ENCODE measurements at regions not wholly inside any gene's neighbourhood (a gene's known extent, or its start where the extent isn't known, plus 50 kb on each side); places are given as distances from the start of the nearest gene placed in this dataset.

- no peak for FAIRE-seq
Measured at GRCh38 chr10:21196822-21197395, 299.8 kb upstream of the NEBL start.

DNA sequence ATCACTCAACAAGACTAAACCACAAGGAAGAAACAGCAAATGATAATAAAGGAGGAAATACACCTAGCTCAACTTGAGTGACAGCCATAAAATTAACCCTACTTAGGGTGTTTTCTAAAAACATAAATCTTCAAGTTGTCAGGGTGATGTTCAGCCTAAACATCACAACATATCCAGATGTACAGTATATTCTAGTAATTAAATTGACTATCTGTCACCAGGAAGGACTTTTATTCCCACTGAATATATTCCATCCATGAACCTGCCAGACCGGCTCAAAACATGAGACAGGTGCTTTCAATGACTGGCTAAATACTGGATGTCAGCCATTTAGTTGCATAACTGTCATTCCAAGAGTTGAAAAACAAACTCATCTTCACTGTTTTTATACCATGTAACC, 298.1 kb upstream of the NEBL start:
- FAIRE-seq, result no peak

- no peak for FAIRE-seq
Measured at GRCh38 chr10:21194510-21194993, 297.4 kb upstream of the NEBL start.

GRCh38 chr10:21193196-21193595, 296.1 kb upstream of the NEBL start:
- FAIRE-seq, result no peak

DNA sequence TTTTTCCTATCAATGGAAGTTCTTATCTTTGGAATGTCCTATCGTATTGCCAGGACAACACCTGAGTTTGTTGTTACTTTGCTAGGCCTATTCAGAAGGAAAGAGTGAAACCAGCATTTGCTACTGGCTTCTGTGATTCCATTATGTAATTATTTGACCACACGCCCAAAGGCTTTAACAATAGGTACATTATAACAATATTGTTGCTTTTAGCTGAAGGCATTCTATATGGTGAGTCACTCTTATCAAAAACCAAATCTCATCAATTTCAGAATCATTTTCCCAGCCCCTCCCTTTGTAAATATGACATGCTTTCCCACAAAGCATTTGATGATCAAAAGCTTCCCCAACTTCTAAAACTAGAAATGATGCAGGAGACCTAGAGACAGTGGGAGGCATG, 294.4 kb upstream of the NEBL start:
- FAIRE-seq, result no peak

DNA sequence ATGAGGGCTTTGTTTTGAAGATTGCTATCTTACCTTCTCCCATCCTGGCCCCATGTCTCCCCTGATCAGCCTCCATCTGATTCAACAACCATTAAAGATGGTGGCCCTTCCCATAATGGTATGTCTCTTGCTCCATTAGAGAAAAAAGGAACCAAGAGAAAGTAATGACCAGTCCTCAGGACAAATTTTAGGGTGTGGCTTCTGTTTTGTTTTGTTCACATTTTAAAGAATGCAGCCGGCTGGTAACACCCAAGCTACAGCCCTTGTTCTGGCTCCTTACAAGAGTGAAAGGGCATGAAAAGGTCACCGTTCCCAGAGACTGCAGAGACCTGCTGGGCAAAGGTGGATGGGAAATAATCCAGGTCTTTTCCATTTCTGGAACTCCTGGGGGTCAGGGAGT, 287.9 kb upstream of the NEBL start:
- FAIRE-seq, result no peak

DNA sequence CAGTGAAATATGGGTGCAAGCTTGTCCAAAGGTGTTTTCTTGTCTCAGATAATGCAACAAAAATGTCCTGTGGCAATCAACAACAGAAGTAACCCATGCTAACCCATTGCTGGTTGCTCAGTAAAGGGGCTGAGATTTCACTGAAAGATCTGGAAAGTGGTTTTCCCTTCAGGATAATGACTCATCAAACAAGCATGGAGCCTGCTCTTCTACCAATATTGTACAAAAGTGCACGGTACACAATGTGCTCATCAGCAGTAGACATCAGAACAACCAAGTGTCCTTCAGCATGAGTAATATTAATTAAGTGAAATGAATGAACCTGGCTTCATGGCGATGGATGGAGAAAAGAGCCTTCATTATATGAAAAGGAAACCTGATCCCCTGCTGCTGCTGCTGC, 287.1 kb upstream of the NEBL start:
- no peak for FAIRE-seq

DNA sequence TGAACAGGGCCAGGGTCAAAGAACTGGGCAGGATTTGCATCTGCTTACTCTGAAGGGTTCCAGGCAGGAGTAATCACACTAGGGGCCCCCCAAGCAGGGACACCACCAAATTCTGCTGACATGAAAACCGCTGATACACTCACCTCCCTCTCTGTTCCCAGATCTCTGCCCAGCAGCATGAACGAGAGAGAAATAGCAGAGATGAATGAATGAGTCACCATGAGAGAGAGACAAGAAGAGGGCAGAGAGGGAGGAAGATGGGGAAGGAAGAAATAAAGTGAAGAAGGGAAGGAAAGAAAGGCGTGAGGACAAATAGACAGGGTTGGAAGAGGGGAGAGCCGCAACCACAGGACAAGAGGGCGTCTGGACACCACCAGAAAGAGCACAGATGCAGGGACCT, 285.9 kb upstream of the NEBL start:
- no peak for FAIRE-seq

DNA sequence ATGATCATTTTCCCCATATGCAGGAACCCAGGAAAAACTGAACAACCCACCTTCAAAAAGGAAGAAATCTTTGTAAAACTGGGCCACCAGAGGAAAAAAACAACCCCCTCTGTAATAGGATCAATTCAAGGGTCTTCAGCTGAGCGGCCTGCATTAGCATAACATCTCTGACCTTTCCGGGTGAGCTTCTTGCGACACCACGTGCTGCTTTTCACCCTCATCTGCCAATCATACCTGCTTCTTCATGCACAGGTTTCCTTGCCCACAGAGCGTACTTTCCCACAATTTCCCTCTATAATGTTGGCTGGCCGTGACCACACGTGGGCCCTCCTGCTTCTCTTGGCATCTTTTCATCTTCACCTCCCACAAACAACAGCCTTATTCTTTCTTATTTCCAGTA, 284.3 kb upstream of the NEBL start:
- FAIRE-seq, result no peak

DNA sequence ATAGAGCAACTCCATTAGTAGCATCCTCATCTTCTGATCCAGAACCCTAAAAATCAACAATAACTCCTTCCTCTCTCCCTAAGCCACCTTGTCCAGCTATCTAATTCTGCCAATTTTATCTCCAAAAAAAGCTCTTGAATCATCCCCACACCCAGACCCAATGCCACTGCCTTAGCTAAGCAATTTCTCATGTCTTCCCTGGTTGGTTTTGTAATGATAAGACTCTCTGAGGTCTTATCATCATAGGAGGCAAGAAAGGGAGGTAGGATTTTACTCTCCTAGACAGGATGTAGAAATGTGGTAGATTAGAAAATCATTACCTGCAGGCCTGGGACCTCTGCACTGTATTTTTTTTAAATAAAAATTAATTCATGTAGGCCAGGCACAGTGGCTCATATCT, 283.5 kb upstream of the NEBL start:
- no peak for FAIRE-seq

- FAIRE-seq, result no peak
Measured at GRCh38 chr10:21176934-21177480, 279.9 kb upstream of the NEBL start.

- FAIRE-seq, result no peak
Measured at GRCh38 chr10:21175797-21176196, 278.7 kb upstream of the NEBL start.

GRCh38 chr10:21174715-21175495, 277.8 kb upstream of the NEBL start:
- FAIRE-seq, result no peak

- FAIRE-seq, result no peak
Measured at GRCh38 chr10:21173802-21174714, 276.9 kb upstream of the NEBL start.

- FAIRE-seq, result no peak
Measured at GRCh38 chr10:21172930-21173801, 276.1 kb upstream of the NEBL start.

DNA sequence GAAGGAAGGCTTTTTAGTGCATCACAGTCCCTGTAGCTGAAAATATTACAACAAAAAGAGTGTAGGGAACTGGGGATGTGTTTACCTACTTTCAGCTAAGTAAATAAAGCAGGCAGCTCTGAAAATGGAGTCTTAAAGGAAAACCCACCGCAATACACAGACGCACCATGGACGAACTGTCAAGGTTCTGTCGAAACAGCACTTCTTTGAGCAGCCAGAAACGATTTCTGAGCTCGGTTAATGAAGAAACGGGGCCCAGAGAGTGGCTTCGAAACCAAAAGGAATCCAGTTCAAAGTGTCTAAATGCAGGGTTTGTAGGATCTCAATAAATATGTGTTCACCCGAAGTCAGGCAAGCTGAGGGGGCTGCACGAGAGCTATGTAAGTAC, 275.4 kb upstream of the NEBL start:
- FAIRE-seq, result no peak

GRCh38 chr10:21171936-21172541, 274.9 kb upstream of the NEBL start:
- FAIRE-seq, result no peak

DNA sequence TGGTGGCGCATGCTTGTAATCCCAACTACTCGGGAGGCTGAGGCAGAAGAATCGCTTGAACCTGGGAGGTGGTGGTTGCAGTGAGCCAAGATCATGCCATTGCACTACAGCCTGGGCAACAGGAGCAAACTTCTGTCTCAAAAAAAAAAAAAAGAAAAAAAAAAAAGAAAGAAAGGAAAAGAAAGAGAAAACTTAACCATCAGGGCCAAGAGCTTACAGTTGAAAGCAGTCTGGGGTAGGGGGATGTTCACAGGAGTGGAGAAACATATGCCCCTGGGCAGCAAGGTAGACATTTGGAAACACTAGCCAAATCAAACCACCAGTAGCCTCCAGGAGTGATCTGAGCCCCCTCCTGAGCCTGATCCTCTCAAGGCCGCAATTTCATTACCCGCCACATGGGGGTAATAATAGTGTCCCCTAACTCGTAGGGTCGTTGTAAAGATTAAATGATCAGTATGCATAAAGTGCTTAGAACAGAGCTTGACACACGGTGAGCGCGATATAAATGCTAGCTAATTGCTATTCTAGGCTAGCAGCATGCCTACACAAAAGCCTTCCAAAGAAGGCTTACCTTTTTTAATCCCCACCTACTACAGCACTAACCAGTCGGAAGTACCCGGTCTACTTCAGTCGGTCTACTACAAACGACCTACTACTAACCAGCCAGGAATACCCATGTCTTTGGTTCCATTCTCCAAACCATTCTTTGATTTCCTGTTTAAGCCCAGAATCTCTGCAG, 274.3 kb upstream of the NEBL start:
- FAIRE-seq, result no peak

DNA sequence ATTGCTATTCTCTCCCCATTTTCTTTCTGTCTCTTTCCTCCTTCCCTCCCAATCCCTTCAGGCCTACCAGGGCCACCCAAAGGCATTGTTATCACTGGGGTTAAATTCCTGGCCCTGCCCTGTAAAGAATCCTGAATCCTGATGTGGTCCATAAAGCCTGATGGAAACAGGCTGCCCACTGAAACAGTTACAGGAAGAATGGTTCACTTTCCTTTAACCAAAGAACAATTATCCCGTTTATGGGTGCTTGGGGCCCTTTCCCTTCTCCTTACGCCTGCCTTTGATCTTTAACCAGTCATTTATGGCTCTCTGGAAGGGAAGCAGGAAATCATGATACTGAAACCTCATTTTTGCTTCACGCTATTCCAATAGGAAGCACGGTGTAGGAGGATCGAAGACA, 273.1 kb upstream of the NEBL start:
- no peak for FAIRE-seq

DNA sequence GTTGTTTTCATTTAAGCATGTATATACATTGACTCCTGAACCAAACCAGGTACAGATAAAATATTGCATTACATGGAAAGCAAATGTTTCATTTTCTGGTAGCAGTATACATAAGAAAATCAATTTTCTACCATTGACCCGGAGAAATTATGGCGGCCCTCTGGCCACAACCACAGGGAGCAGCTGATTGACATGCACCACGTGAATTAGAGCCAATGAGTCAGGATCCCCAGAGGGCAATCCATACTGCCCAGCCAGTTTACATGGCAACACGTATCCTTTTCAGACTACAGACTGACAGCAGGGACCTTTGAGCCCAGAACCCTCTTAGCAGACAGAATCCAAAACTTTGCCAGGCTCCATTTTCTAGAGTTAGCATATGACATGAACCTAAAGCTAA, 272.2 kb upstream of the NEBL start:
- FAIRE-seq, result no peak
